ENCODE measurements at regions not wholly inside any gene's neighbourhood (a gene's known extent, or its start where the extent isn't known, plus 50 kb on each side); places are given as distances from the start of the nearest gene placed in this dataset.
"Not testable (repeated sequence)": the region's sequence is repeated elsewhere in the genome, so short reads cannot be mapped to it uniquely, and the experiment has no call there.

- H3K4me3 Mint-ChIP-seq = no peak overlapping the region
- H3K36me3 Mint-ChIP-seq (ENCODE audit: low read depth) = no peaks in the 10 kb centered on the region; the same call in 2 of the 3 replicates
- no peak for ATAC-seq
- Histone ChIP-seq H3F3A (replicated peaks; ENCODE audit: low read depth) (no peaks in the 10 kb centered on the region), H3K36me3 (ENCODE audit: insufficient read depth) (no peaks in the 10 kb centered on the region), H3K4me3 (no peak overlapping the region), H3K4me2 (no peak overlapping the region), H3K79me2 (replicated peaks; ENCODE audit: insufficient read depth) (no peaks in the 10 kb centered on the region), H3K9me2 (ENCODE audit: insufficient read depth) (no peaks in the 10 kb centered on the region), H3K27ac (ENCODE audit: low read depth) (no peak overlapping the region), H3K4me1 (ENCODE audit: insufficient read depth) (peaks cover 6% of the 10 kb centered on the region; the same call in 1 of the 2 replicates), H2AFZ (no peak overlapping the region), H3K27me3 (ENCODE audit: insufficient read depth) (no peaks in the 10 kb centered on the region), H4K20me1 (replicated peaks; ENCODE audit: insufficient read depth) (no peaks in the 10 kb centered on the region)
- no peak for TF ChIP-seq ETS1 (IDR thresholded peaks at IDR 0.05)
- no peak for TF ChIP-seq POLR2AphosphoS5 (IDR thresholded peaks at IDR 0.05; ENCODE audit: low read depth)
- TF ChIP-seq REST (IDR thresholded peaks at IDR 0.05; ENCODE audit: unreplicated experiment) = no peak
- TF ChIP-seq ZNF462 (CRISPR knock-in tag; IDR thresholded peaks at IDR 0.05) = no peak
- TF ChIP-seq NANOG (IDR thresholded peaks at IDR 0.05; ENCODE audit: borderline replicate concordance) = no peak
- TF ChIP-seq ZNF331 (CRISPR knock-in tag; IDR thresholded peaks at IDR 0.05; ENCODE audit: low read depth) = no peak
- no peak for DNase-seq (ENCODE audit: low spot score)
- H3K4me1 Mint-ChIP-seq = peaks cover under 1% of the 10 kb centered on the region; the same call in 2 of the 3 replicates
- peaks cover 2% of the 10 kb centered on the region for H3K27me3 Mint-ChIP-seq (ENCODE audit: insufficient read depth, low read depth, poor library complexity)
- no peak overlapping the region for H3K27ac Mint-ChIP-seq
- no peaks in the 10 kb centered on the region; the same call in 2 of the 3 replicates for H3K9me3 Mint-ChIP-seq
Observed at GRCh38 chr7:122248472-122248871, 56.1 kb downstream of the FEZF1 start.

- not testable (repeated sequence) for H3K27me3 Mint-ChIP-seq (ENCODE audit: insufficient read depth, low read depth, poor library complexity); H3K4me1 Mint-ChIP-seq; ATAC-seq; H3K36me3 Mint-ChIP-seq (ENCODE audit: low read depth); H3K79me2 ChIP-seq (replicated peaks; ENCODE audit: insufficient read depth); H3F3A ChIP-seq (replicated peaks; ENCODE audit: low read depth); H4K20me1 ChIP-seq (replicated peaks; ENCODE audit: insufficient read depth); H3K27ac Mint-ChIP-seq; H3K9me3 Mint-ChIP-seq; H3K4me2 ChIP-seq; DNase-seq (ENCODE audit: low spot score); H3K27me3 ChIP-seq (ENCODE audit: insufficient read depth); H3K4me1 ChIP-seq (ENCODE audit: insufficient read depth); H3K9me2 ChIP-seq (ENCODE audit: insufficient read depth); H3K36me3 ChIP-seq (ENCODE audit: insufficient read depth)
- Histone ChIP-seq H3K4me3 (peak overlapping the region; percentile 43; the same call in 1 of the 2 replicates), H2AFZ (peak overlapping the region; percentile 86; the same call in 1 of the 2 replicates), H3K27ac (ENCODE audit: low read depth) (peak overlapping the region; percentile 91; the same call in 1 of the 2 replicates)
- H3K4me3 Mint-ChIP-seq = peak overlapping the region; percentile 50; the same call in 1 of the 3 replicates
Observed at GRCh38 chr7:122238729-122239128, 65.8 kb downstream of the FEZF1 start.

GRCh38 chr7:122238297-122238696 is 66.3 kb downstream of the FEZF1 start:
- H3K36me3 ChIP-seq (ENCODE audit: insufficient read depth); DNase-seq (ENCODE audit: low spot score); H3K4me1 ChIP-seq (ENCODE audit: insufficient read depth); H3K4me1 Mint-ChIP-seq; H4K20me1 ChIP-seq (replicated peaks; ENCODE audit: insufficient read depth); H3K27ac Mint-ChIP-seq; ATAC-seq; H3K79me2 ChIP-seq (replicated peaks; ENCODE audit: insufficient read depth); H3K27me3 Mint-ChIP-seq (ENCODE audit: insufficient read depth, low read depth, poor library complexity); H3F3A ChIP-seq (replicated peaks; ENCODE audit: low read depth); H3K36me3 Mint-ChIP-seq (ENCODE audit: low read depth); H3K9me2 ChIP-seq (ENCODE audit: insufficient read depth); H3K27me3 ChIP-seq (ENCODE audit: insufficient read depth); H3K9me3 Mint-ChIP-seq: not testable (repeated sequence)
- H3K4me3 Mint-ChIP-seq = peak overlapping the region; percentile 50; the same call in 1 of the 3 replicates
- Histone ChIP-seq H3K4me2 (peak overlapping the region; percentile 73), H2AFZ (peak overlapping the region; percentile 86; the same call in 1 of the 2 replicates), H3K27ac (ENCODE audit: low read depth) (peak overlapping the region; percentile 91), H3K4me3 (peak overlapping the region; percentile 43)

All from GM23338 (cell line).